T-helper 2 cell treated with Interferon-gamma antibody and Interleukin-4, amounts not matched to agents 5 μg/mL and 100 μg/mL, for 36 hours (primary cell): ENCODE measurements at regions not wholly inside any gene's neighbourhood (a gene's known extent, or its start where the extent isn't known, plus 50 kb on each side); places are given as distances from the start of the nearest gene placed in this dataset.

Experiments used
- DNase-seq: peaks from one replicate; pipeline ENCODE4 v3.0.0; 2021; ENCODE audit warnings: low spot score
- H3K27ac Mint-ChIP-seq: one replicate; pipeline ENCODE4 v1.8.0; 2021; ENCODE audit warnings: mild to moderate bottlenecking, mixed read lengths
- H3K27me3 Mint-ChIP-seq: one replicate; pipeline ENCODE4 v1.8.0; 2021; ENCODE audit warnings: low read depth, mixed read lengths
- H3K36me3 Mint-ChIP-seq: one replicate; pipeline ENCODE4 v1.8.0; 2021; ENCODE audit warnings: low read depth, mixed read lengths
- H3K4me1 Mint-ChIP-seq: one replicate; pipeline ENCODE4 v1.8.0; 2021; ENCODE audit warnings: low read depth, mixed read lengths
- H3K4me3 Mint-ChIP-seq: one replicate; pipeline ENCODE4 v1.8.0; 2022; ENCODE audit warnings: mild to moderate bottlenecking, moderate library complexity, mixed read lengths
- H3K9me3 Mint-ChIP-seq: one replicate; pipeline ENCODE4 v1.8.0; 2021; ENCODE audit warnings: mixed read lengths

GRCh38 chr4:125719987-125720386, 405.2 kb downstream of the FAT4 start:
- Mint-ChIP-seq H3K27me3 (no peaks in the 10 kb centered on the region), H3K4me1 (no peaks in the 10 kb centered on the region), H3K9me3 (no peaks in the 10 kb centered on the region), H3K4me3 (no peak overlapping the region), H3K27ac (no peak overlapping the region), H3K36me3 (no peaks in the 10 kb centered on the region)
- no peak for DNase-seq

DNA sequence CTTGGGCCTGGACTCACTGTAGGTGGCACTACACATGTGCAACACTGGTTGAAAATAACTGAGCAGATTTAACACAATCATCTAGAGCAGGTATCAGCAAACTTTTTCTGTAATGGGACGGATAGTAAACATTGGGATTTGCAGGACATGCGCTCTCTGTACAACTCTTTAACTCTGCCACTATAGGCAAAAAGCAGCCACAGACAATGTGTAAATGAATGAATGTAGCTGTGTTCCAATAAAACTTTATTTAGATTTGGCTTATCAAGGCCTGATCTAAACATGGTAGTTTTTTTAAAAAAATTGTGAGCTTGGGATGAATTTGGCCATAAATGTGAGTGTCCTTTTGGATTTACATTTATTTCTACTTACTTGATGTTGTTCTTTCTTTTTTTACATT, 407.3 kb downstream of the FAT4 start:
- no peaks in the 10 kb centered on the region for H3K4me1 Mint-ChIP-seq
- no peak overlapping the region for H3K27ac Mint-ChIP-seq
- no peak for DNase-seq
- no peaks in the 10 kb centered on the region for H3K27me3 Mint-ChIP-seq
- H3K9me3 Mint-ChIP-seq, result no peaks in the 10 kb centered on the region
- H3K4me3 Mint-ChIP-seq, result no peak overlapping the region
- no peaks in the 10 kb centered on the region for H3K36me3 Mint-ChIP-seq

DNA sequence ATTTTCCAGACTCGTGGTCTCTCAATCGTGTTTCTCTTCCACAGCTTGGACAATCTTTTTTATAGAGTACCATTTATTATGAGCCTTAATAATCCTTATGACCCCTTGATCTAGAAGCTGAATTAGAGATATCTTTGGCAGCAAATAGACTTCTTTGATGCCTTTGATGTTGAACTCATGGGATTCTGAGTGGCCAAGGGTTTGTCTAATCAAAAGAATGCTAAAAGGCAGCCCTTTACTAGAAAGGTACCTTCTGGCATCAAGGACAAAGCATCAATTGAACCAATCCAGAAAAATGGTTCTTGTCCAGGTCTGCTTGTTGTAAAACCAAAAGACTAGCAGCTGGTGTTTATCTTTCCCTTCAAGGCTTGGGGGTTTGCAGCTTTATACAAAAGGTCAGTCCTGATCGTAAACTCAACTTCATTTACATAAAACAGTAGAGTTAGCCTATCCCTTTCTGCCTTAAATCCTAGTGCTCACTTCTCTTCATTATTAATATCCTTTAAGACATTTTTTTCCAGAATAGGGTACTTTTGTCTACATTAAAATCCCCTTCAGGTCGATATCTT, 411.3 kb downstream of the FAT4 start:
- H3K27ac Mint-ChIP-seq, result no peak overlapping the region
- H3K9me3 Mint-ChIP-seq, result no peaks in the 10 kb centered on the region
- DNase-seq, result no peak
- no peak overlapping the region for H3K4me3 Mint-ChIP-seq
- H3K27me3 Mint-ChIP-seq, result no peaks in the 10 kb centered on the region
- H3K36me3 Mint-ChIP-seq, result no peaks in the 10 kb centered on the region
- H3K4me1 Mint-ChIP-seq, result no peaks in the 10 kb centered on the region

DNA sequence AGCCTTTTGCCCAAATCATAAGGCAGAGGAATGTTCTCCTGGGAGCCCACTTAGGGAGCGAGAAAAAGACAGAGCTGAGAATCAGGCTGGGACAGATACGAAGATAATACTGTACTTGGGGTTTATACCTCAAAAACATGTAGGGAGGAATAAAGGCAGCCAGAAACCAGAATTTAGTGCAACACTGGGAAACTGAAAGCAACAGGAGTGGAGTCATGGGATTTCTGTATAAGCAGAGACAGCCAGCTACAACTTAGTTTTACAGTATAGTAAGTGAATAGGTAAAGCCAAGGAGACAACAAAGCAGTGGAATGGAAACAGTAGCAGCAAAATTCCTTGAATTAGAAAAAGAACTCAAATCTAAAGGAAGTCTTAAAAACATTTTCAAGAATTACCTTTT, 413.2 kb downstream of the FAT4 start:
- Mint-ChIP-seq H3K27me3 (no peaks in the 10 kb centered on the region), H3K4me3 (no peak overlapping the region), H3K27ac (no peak overlapping the region), H3K36me3 (no peaks in the 10 kb centered on the region), H3K4me1 (no peaks in the 10 kb centered on the region), H3K9me3 (no peaks in the 10 kb centered on the region)
- DNase-seq, result no peak

- Mint-ChIP-seq H3K27me3 (no peaks in the 10 kb centered on the region), H3K9me3 (no peaks in the 10 kb centered on the region), H3K27ac (no peak overlapping the region), H3K4me1 (no peaks in the 10 kb centered on the region), H3K36me3 (no peaks in the 10 kb centered on the region), H3K4me3 (no peak overlapping the region)
- DNase-seq, result no peak
These were observed 413.8 kb downstream of the FAT4 start for GRCh38 chr4:125728568-125728967.

GRCh38 chr4:125729171-125729570, 414.4 kb downstream of the FAT4 start:
- H3K4me3 Mint-ChIP-seq, result no peak overlapping the region

GRCh38 chr4:125732632-125733031, 417.9 kb downstream of the FAT4 start:
- no peaks in the 10 kb centered on the region for H3K4me1 Mint-ChIP-seq

More at GRCh38 chr4:125729171-125729570, 414.4 kb downstream of the FAT4 start:
- no peaks in the 10 kb centered on the region for H3K4me1 Mint-ChIP-seq
- H3K36me3 Mint-ChIP-seq, result no peaks in the 10 kb centered on the region
- no peak for DNase-seq
- H3K9me3 Mint-ChIP-seq, result no peaks in the 10 kb centered on the region
- H3K27ac Mint-ChIP-seq, result no peak overlapping the region
- H3K27me3 Mint-ChIP-seq, result no peaks in the 10 kb centered on the region

DNA sequence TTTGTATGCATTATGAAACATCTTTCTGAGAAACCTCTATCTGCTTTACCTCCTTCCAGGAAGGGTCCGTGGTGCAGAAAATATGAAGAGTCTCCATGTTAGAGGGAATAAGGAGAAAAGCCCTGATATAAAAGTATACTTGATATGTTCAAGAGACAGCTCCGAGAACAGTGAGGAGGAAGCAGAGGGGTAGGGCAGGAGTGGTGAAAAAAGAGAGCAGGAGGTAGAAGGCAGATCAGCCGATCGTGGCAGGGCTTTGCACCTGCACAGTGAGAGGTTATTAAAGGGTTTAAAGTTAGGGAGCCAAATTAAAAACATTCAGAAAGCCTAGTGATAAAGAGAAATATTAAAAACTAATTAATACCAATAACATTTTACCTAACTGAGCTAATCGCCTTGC, 419.7 kb downstream of the FAT4 start:
- DNase-seq, result no peak
- H3K4me3 Mint-ChIP-seq, result no peak overlapping the region
- no peaks in the 10 kb centered on the region for H3K4me1 Mint-ChIP-seq
- no peaks in the 10 kb centered on the region for H3K36me3 Mint-ChIP-seq
- no peaks in the 10 kb centered on the region for H3K9me3 Mint-ChIP-seq
- no peaks in the 10 kb centered on the region for H3K27me3 Mint-ChIP-seq
- no peak overlapping the region for H3K27ac Mint-ChIP-seq

More at GRCh38 chr4:125732632-125733031, 417.9 kb downstream of the FAT4 start:
- Mint-ChIP-seq H3K36me3 (no peaks in the 10 kb centered on the region), H3K27me3 (no peaks in the 10 kb centered on the region), H3K4me3 (no peak overlapping the region), H3K27ac (no peak overlapping the region), H3K9me3 (no peaks in the 10 kb centered on the region)
- DNase-seq, result no peak

- no peaks in the 10 kb centered on the region for H3K27me3 Mint-ChIP-seq
- H3K9me3 Mint-ChIP-seq, result no peaks in the 10 kb centered on the region
- H3K27ac Mint-ChIP-seq, result no peak overlapping the region
- no peak for DNase-seq
- H3K4me3 Mint-ChIP-seq, result no peak overlapping the region
- H3K36me3 Mint-ChIP-seq, result no peaks in the 10 kb centered on the region
- H3K4me1 Mint-ChIP-seq, result no peaks in the 10 kb centered on the region
These were observed 420.3 kb downstream of the FAT4 start for GRCh38 chr4:125735102-125735501.

- Mint-ChIP-seq H3K4me3 (no peak overlapping the region), H3K27ac (no peak overlapping the region), H3K36me3 (no peaks in the 10 kb centered on the region), H3K4me1 (no peaks in the 10 kb centered on the region), H3K9me3 (no peaks in the 10 kb centered on the region), H3K27me3 (no peaks in the 10 kb centered on the region)
- DNase-seq, result no peak
These were observed 421.3 kb downstream of the FAT4 start for GRCh38 chr4:125736057-125736456.

GRCh38 chr4:125739760-125740159, 425.0 kb downstream of the FAT4 start:
- peaks cover 4% of the 10 kb centered on the region for H3K9me3 Mint-ChIP-seq

DNA sequence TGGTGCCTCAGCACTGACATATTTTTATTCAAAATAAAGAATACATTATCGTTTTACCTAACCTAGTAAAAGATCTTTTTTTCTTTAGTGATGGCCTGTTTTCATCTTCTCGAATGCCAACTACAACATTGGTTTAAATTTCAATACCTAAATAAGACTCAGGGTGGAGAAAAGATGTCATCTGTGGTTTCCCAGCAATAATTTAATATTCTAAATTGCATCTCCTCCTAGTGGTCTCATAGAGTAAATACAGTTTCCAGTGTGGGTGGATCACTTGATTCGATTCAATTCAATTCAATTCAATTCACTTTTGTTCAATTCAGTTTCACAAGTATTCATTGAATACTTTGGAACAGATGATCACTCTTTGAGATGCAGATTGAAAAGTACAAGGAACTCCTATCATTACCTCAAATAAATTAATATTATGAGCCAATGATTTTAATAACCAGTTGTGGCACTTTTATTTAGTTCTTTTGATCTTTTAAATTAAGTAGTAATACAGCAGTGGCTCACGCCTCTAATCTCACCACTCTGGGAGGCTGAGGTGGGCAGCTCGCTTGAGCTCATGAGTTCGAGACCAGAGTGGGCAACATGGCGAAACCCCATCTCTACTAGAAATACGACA, 427.2 kb downstream of the FAT4 start:
- Mint-ChIP-seq H3K9me3 (peaks cover 7% of the 10 kb centered on the region), H3K36me3 (no peaks in the 10 kb centered on the region), H3K4me3 (no peak overlapping the region), H3K4me1 (no peaks in the 10 kb centered on the region), H3K27ac (no peak overlapping the region), H3K27me3 (no peaks in the 10 kb centered on the region)
- no peak for DNase-seq

More at GRCh38 chr4:125739760-125740159, 425.0 kb downstream of the FAT4 start:
- no peaks in the 10 kb centered on the region for H3K27me3 Mint-ChIP-seq
- H3K36me3 Mint-ChIP-seq, result no peaks in the 10 kb centered on the region
- no peak overlapping the region for H3K4me3 Mint-ChIP-seq
- no peak for DNase-seq
- H3K4me1 Mint-ChIP-seq, result no peaks in the 10 kb centered on the region
- no peak overlapping the region for H3K27ac Mint-ChIP-seq

DNA sequence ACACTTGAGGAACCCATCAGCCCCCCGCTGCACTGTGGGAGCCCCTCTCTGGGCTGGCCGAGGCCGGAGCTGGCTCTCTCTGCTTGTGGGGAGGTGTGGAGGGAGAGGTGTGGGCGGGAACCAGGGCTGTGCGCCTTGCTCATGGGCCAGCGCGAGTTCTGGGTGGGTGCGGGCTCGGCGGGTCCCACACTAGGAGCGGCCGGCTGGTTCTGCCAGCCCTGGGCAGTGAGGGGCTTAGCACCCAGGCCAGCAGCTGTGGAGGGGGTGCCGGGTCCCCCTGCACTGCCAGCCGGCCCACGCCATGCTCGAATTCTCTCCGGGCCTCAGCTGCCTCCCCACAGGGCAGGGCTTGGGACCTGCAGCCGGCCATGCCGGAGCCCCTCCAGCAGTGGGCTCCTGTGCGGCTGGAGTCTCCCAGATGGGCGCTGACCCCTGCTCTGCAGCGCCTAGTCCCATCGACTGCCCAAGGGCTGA, 430.2 kb downstream of the FAT4 start:
- Mint-ChIP-seq H3K27me3 (no peaks in the 10 kb centered on the region), H3K4me1 (no peaks in the 10 kb centered on the region), H3K9me3 (peaks cover 17% of the 10 kb centered on the region), H3K4me3 (no peak overlapping the region), H3K27ac (no peak overlapping the region), H3K36me3 (no peaks in the 10 kb centered on the region)
- no peak for DNase-seq

- H3K27me3 Mint-ChIP-seq, result no peaks in the 10 kb centered on the region
- H3K9me3 Mint-ChIP-seq, result peaks cover 23% of the 10 kb centered on the region
- no peak for DNase-seq
- H3K36me3 Mint-ChIP-seq, result no peaks in the 10 kb centered on the region
- no peaks in the 10 kb centered on the region for H3K4me1 Mint-ChIP-seq
- no peak overlapping the region for H3K4me3 Mint-ChIP-seq
- no peak overlapping the region for H3K27ac Mint-ChIP-seq
These were observed 434.6 kb downstream of the FAT4 start for GRCh38 chr4:125749354-125749753.

- Mint-ChIP-seq H3K9me3 (peaks cover 22% of the 10 kb centered on the region), H3K27me3 (no peaks in the 10 kb centered on the region)
These were observed 435.6 kb downstream of the FAT4 start for GRCh38 chr4:125750399-125750798.

More at GRCh38 chr4:125750399-125750798, 435.6 kb downstream of the FAT4 start:
- H3K27ac Mint-ChIP-seq, result no peak overlapping the region
- H3K4me1 Mint-ChIP-seq, result no peaks in the 10 kb centered on the region
- H3K4me3 Mint-ChIP-seq, result no peak overlapping the region
- DNase-seq, result no peak
- H3K36me3 Mint-ChIP-seq, result no peaks in the 10 kb centered on the region
